ENCODE measurements at regions not wholly inside any gene's neighbourhood (a gene's known extent, or its start where the extent isn't known, plus 50 kb on each side); places are given as distances from the start of the nearest gene placed in this dataset.

GRCh38 chr11:116539836-116540418 is 232.9 kb downstream of the BUD13 start:
- no peak for DNase-seq
- TF ChIP-seq GATA1 (IDR thresholded peaks at IDR 0.05; ENCODE audit: low read depth, low read length) (no peak), POLR2A (IDR thresholded peaks at IDR 0.05; ENCODE audit: low read length) (no peak)

GRCh38 chr11:116539211-116539610 is 233.6 kb downstream of the BUD13 start:
- DNase-seq: no peak
- no peak for TF ChIP-seq POLR2A (IDR thresholded peaks at IDR 0.05; ENCODE audit: low read length)
- TF ChIP-seq GATA1 (IDR thresholded peaks at IDR 0.05; ENCODE audit: low read depth, low read length): no peak

GRCh38 chr11:116538677-116539076 is 234.1 kb downstream of the BUD13 start:
- DNase-seq: no peak
- no peak for TF ChIP-seq POLR2A (IDR thresholded peaks at IDR 0.05; ENCODE audit: low read length)
- no peak for TF ChIP-seq GATA1 (IDR thresholded peaks at IDR 0.05; ENCODE audit: low read depth, low read length)

GRCh38 chr11:116537709-116538108 is 235.1 kb downstream of the BUD13 start:
- no peak for DNase-seq
- TF ChIP-seq GATA1 (IDR thresholded peaks at IDR 0.05; ENCODE audit: low read depth, low read length) (no peak), POLR2A (IDR thresholded peaks at IDR 0.05; ENCODE audit: low read length) (no peak)

- TF ChIP-seq POLR2A (IDR thresholded peaks at IDR 0.05; ENCODE audit: low read length) (no peak), GATA1 (IDR thresholded peaks at IDR 0.05; ENCODE audit: low read depth, low read length) (no peak)
- no peak for DNase-seq
Measured at GRCh38 chr11:116537121-116537520, 235.7 kb downstream of the BUD13 start.

GRCh38 chr11:116536416-116536815 is 236.4 kb downstream of the BUD13 start:
- no peak for DNase-seq
- TF ChIP-seq POLR2A (IDR thresholded peaks at IDR 0.05; ENCODE audit: low read length): no peak
- TF ChIP-seq GATA1 (IDR thresholded peaks at IDR 0.05; ENCODE audit: low read depth, low read length): no peak

GRCh38 chr11:116535994-116536393 is 236.8 kb downstream of the BUD13 start:
- TF ChIP-seq POLR2A (IDR thresholded peaks at IDR 0.05; ENCODE audit: low read length): no peak
- TF ChIP-seq GATA1 (IDR thresholded peaks at IDR 0.05; ENCODE audit: low read depth, low read length): no peak
- no peak for DNase-seq

GRCh38 chr11:116535120-116535519 is 237.7 kb downstream of the BUD13 start:
- TF ChIP-seq GATA1 (IDR thresholded peaks at IDR 0.05; ENCODE audit: low read depth, low read length): no peak
- TF ChIP-seq POLR2A (IDR thresholded peaks at IDR 0.05; ENCODE audit: low read length): no peak
- no peak for DNase-seq

- TF ChIP-seq GATA1 (IDR thresholded peaks at IDR 0.05; ENCODE audit: low read depth, low read length) (no peak), POLR2A (IDR thresholded peaks at IDR 0.05; ENCODE audit: low read length) (no peak)
- DNase-seq: no peak
Measured at GRCh38 chr11:116534270-116534975, 238.4 kb downstream of the BUD13 start.

GRCh38 chr11:116533186-116533825 is 239.5 kb downstream of the BUD13 start:
- TF ChIP-seq POLR2A (IDR thresholded peaks at IDR 0.05; ENCODE audit: low read length) (no peak), GATA1 (IDR thresholded peaks at IDR 0.05; ENCODE audit: low read depth, low read length) (no peak)

GRCh38 chr11:116532066-116532465 is 240.7 kb downstream of the BUD13 start:
- no peak for TF ChIP-seq GATA1 (IDR thresholded peaks at IDR 0.05; ENCODE audit: low read depth, low read length)
- no peak for TF ChIP-seq POLR2A (IDR thresholded peaks at IDR 0.05; ENCODE audit: low read length)
- DNase-seq: no peak

More at GRCh38 chr11:116533186-116533825, 239.5 kb downstream of the BUD13 start:
- DNase-seq: no peak

- DNase-seq: no peak
- no peak for TF ChIP-seq GATA1 (IDR thresholded peaks at IDR 0.05; ENCODE audit: low read depth, low read length)
- TF ChIP-seq POLR2A (IDR thresholded peaks at IDR 0.05; ENCODE audit: low read length): no peak
Measured at GRCh38 chr11:116530705-116531104, 242.1 kb downstream of the BUD13 start.

- no peak for DNase-seq
- TF ChIP-seq GATA1 (IDR thresholded peaks at IDR 0.05; ENCODE audit: low read depth, low read length) (no peak), POLR2A (IDR thresholded peaks at IDR 0.05; ENCODE audit: low read length) (no peak)
Measured at GRCh38 chr11:116529271-116529670, 243.5 kb downstream of the BUD13 start.

GRCh38 chr11:116527180-116527991 is 245.4 kb downstream of the BUD13 start:
- no peak for DNase-seq
- TF ChIP-seq POLR2A (IDR thresholded peaks at IDR 0.05; ENCODE audit: low read length) (no peak), GATA1 (IDR thresholded peaks at IDR 0.05; ENCODE audit: low read depth, low read length) (no peak)

Data from erythroblast (primary cell).